Keratinocyte (primary cell): ENCODE measurements at regions not wholly inside any gene's neighbourhood (a gene's known extent, or its start where the extent isn't known, plus 50 kb on each side); places are given as distances from the start of the nearest gene placed in this dataset.

ENCODE experiments used
- DNase-seq: peaks from one replicate; pipeline ENCODE4 v3.0.0-alpha.2; 2011; ENCODE audit warnings: low read depth, missing footprints, low spot score
- FAIRE-seq: peaks from 2 replicates; lab custom pipeline; 2011; peaks lifted over from hg19 to GRCh38; lab: Jason Lieb, UNC
- H2AFZ ChIP-seq: 2 replicates; pipeline ENCODE4 v1.6.0; 2012; ENCODE audit warnings: low read length, control low read depth, inconsistent platforms; ENCODE audit not compliant: control insufficient read depth
- H3K27ac ChIP-seq: 2 replicates; pipeline ENCODE4 v1.5.1; 2011; ENCODE audit warnings: low read length; ENCODE audit not compliant: control insufficient read depth, insufficient read depth
- H3K27me3 ChIP-seq: 3 replicates; pipeline ENCODE4 v1.6.0; 2011; ENCODE audit warnings: low read length; ENCODE audit not compliant: control insufficient read depth, insufficient read depth; ENCODE audit errors: extremely low read depth
- H3K36me3 ChIP-seq, 2 experiments: 2 replicates in 1 of 2; 3 replicates in 1 of 2; pipeline ENCODE4 v1.5.1; 2011; ENCODE audit warnings: low read length in 2 of 2, mild to moderate bottlenecking in 1 of 2; ENCODE audit not compliant: control insufficient read depth in 2 of 2, insufficient read depth in 2 of 2; ENCODE audit errors: extremely low read depth in 1 of 2
- H3K4me1 ChIP-seq: 3 replicates; pipeline ENCODE4 v1.5.1; 2011; ENCODE audit warnings: low read length; ENCODE audit not compliant: control insufficient read depth, insufficient read depth; ENCODE audit errors: extremely low read depth
- H3K4me2 ChIP-seq: 3 replicates; pipeline ENCODE4 v1.6.0; 2011; ENCODE audit warnings: low read depth, low read length; ENCODE audit not compliant: control insufficient read depth, insufficient read depth; ENCODE audit errors: extremely low read depth
- H3K4me3 ChIP-seq, 3 experiments: fragments of 200-600 bp in 1 of 3; sonication (generic) in 1 of 3; 2 replicates in 2 of 3; 3 replicates in 1 of 3; pipeline ENCODE4 v1.5.1; 2011 to 2016; ENCODE audit warnings: low read length in 3 of 3, mild to moderate bottlenecking in 3 of 3, control low read depth in 2 of 3, inconsistent platforms in 1 of 3, low read depth in 1 of 3, mixed read lengths in 1 of 3, mixed run types in 1 of 3, moderate library complexity in 1 of 3; ENCODE audit not compliant: control insufficient read depth in 2 of 3, insufficient read depth in 2 of 3; ENCODE audit errors: extremely low read depth in 1 of 3
- H3K79me2 ChIP-seq: 2 replicates; pipeline ENCODE4 v1.6.0; 2012; ENCODE audit warnings: low read length; ENCODE audit not compliant: control insufficient read depth, insufficient read depth
- H3K9ac ChIP-seq: 3 replicates; pipeline ENCODE4 v1.6.0; 2011; ENCODE audit warnings: low read length; ENCODE audit not compliant: control insufficient read depth, insufficient read depth; ENCODE audit errors: extremely low read depth
- H3K9me1 ChIP-seq: 3 replicates; pipeline ENCODE4 v1.6.0; 2011; ENCODE audit warnings: low read length; ENCODE audit not compliant: control insufficient read depth, insufficient read depth; ENCODE audit errors: extremely low read depth
- H3K9me3 ChIP-seq: 2 replicates; pipeline ENCODE4 v1.5.1; 2012; ENCODE audit warnings: low read depth, low read length; ENCODE audit not compliant: control insufficient read depth
- H4K20me1 ChIP-seq: 3 replicates; pipeline ENCODE4 v1.6.0; 2011; ENCODE audit warnings: low read length; ENCODE audit not compliant: control insufficient read depth, insufficient read depth; ENCODE audit errors: extremely low read depth
- EZH2 ChIP-seq: IDR thresholded peaks from one replicate; pipeline ENCODE4 v1.6.1; 2012; ENCODE audit warnings: inconsistent platforms, mild to moderate bottlenecking, low read length, moderate library complexity
- dilution Hi-C: fragments of 300-500 bp; cut with MboI; formaldehyde crosslinking; loops from one replicate; pipeline ENCODE4 v1.7.0; 2020; ENCODE audit warnings: low sequenced_read_pairs; ENCODE audit not compliant: extremely low pct_ligation_motif_present
- TF ChIP-seq, protein P1 (sequence below), 3 experiments: IDR thresholded peaks in 1 of 3; conservative IDR thresholded peaks in 1 of 3; optimal IDR thresholded peaks in 1 of 3; 2 replicates in 2 of 3; 3 replicates in 1 of 3; pipeline versions ENCODE3 to v1.5.1; 2011; ENCODE audit warnings: low read length in 3 of 3, mild to moderate bottlenecking in 3 of 3, moderate library complexity in 2 of 3, control low read depth in 1 of 3, inconsistent platforms in 1 of 3; ENCODE audit not compliant: insufficient read depth in 2 of 3; ENCODE audit errors: extremely low read depth in 1 of 3

DNA sequence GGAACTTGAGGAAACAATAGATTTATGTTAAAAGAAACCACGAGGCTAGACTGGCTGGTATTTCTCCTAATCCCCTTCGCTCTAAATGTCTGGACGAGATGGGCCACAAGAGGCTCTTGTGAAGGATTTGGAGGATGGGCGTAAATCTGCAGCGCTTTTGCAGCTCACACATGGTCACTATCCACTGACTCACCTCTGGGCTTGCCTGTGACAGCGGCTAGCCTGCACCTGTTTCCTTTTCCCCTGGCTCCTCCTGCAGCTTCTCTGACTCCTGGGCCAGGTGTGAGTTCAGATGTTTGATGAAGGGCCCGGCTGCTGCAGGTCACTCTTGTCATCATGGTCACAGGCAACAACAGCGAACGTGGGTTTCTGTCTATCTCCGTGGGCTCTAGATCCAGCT is 629.4 kb downstream of the CBLN4 start:
- no peak overlapping the region for H3K27ac ChIP-seq
- H3K4me2 ChIP-seq, result no peak overlapping the region
- dilution Hi-C loops, result no loop called here
- no peaks in the 10 kb centered on the region for H3K36me3 ChIP-seq
- no peak overlapping the region for H3K9ac ChIP-seq
- H3K9me1 ChIP-seq, result no peaks in the 10 kb centered on the region
- DNase-seq (no peak), FAIRE-seq (no peak)
- H3K9me3 ChIP-seq, result no peaks in the 10 kb centered on the region
- no peaks in the 10 kb centered on the region for H3K79me2 ChIP-seq
- no peak for TF ChIP-seq EZH2
- TF ChIP-seq, protein P1, sequence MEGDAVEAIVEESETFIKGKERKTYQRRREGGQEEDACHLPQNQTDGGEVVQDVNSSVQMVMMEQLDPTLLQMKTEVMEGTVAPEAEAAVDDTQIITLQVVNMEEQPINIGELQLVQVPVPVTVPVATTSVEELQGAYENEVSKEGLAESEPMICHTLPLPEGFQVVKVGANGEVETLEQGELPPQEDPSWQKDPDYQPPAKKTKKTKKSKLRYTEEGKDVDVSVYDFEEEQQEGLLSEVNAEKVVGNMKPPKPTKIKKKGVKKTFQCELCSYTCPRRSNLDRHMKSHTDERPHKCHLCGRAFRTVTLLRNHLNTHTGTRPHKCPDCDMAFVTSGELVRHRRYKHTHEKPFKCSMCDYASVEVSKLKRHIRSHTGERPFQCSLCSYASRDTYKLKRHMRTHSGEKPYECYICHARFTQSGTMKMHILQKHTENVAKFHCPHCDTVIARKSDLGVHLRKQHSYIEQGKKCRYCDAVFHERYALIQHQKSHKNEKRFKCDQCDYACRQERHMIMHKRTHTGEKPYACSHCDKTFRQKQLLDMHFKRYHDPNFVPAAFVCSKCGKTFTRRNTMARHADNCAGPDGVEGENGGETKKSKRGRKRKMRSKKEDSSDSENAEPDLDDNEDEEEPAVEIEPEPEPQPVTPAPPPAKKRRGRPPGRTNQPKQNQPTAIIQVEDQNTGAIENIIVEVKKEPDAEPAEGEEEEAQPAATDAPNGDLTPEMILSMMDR (optimal IDR thresholded peaks at IDR 0.05 in 1 of 3, IDR thresholded peaks at IDR 0.05 in 1 of 3, conservative IDR thresholded peaks at IDR 0.05 in 1 of 3; ENCODE audit: extremely low read depth in 1 of 3, insufficient read depth in 2 of 3, low read length in 3 of 3), result no peak
- no peak overlapping the region for H3K4me3 ChIP-seq
- no peak overlapping the region for H2AFZ ChIP-seq
- no peaks in the 10 kb centered on the region for H3K4me1 ChIP-seq
- no peaks in the 10 kb centered on the region for H4K20me1 ChIP-seq
- H3K27me3 ChIP-seq, result no peaks in the 10 kb centered on the region

DNA sequence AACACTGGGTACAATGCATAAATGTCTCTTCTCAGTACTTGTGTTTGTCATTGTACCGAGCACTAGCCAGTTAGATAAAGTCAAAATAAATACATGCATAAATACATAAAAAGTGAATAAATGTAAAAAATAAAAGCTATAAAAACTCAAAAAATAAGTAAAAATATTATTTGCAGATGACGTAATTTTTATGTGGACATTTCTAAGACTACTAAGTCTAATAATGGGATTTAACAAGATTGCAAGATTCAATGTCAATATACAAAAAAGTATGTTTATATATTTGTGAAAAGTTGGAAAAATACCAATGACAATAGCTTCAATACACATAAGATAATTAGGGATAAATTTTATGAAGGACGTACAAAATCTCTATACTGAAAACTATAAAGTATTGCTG is 639.6 kb downstream of the CBLN4 start:
- no peaks in the 10 kb centered on the region for H3K27me3 ChIP-seq
- H3K79me2 ChIP-seq, result no peaks in the 10 kb centered on the region
- H3K9me1 ChIP-seq, result no peaks in the 10 kb centered on the region
- no peak overlapping the region for H3K9ac ChIP-seq
- FAIRE-seq (no peak), DNase-seq (no peak)
- H2AFZ ChIP-seq, result no peak overlapping the region
- H3K27ac ChIP-seq, result no peak overlapping the region
- no peaks in the 10 kb centered on the region for H3K4me1 ChIP-seq
- no peak for TF ChIP-seq EZH2
- TF ChIP-seq, protein P1 (optimal IDR thresholded peaks at IDR 0.05 in 1 of 3, IDR thresholded peaks at IDR 0.05 in 1 of 3, conservative IDR thresholded peaks at IDR 0.05 in 1 of 3; ENCODE audit: extremely low read depth in 1 of 3, insufficient read depth in 2 of 3, low read length in 3 of 3), result no peak
- H4K20me1 ChIP-seq, result no peaks in the 10 kb centered on the region
- H3K9me3 ChIP-seq, result no peaks in the 10 kb centered on the region
- no peak overlapping the region for H3K4me2 ChIP-seq
- H3K36me3 ChIP-seq, result no peaks in the 10 kb centered on the region
- no peak overlapping the region for H3K4me3 ChIP-seq
- dilution Hi-C loops, result no loop called here
